ENCODE measurements at regions not wholly inside any gene's neighbourhood (a gene's known extent, or its start where the extent isn't known, plus 50 kb on each side); places are given as distances from the start of the nearest gene placed in this dataset.

GRCh38 chr3:8246070-8246469, 255.6 kb upstream of the LMCD1 start:
- DNase-seq (ENCODE audit: low spot score): no peak
- peaks cover 13% of the 10 kb centered on the region for H3K9me3 ChIP-seq (ENCODE audit: low read depth, low read length, poor library complexity, severe bottlenecking)
- H3K36me3 ChIP-seq (ENCODE audit: insufficient read depth, low read length, poor library complexity, severe bottlenecking): no peaks in the 10 kb centered on the region
- no peak overlapping the region for H3K4me3 ChIP-seq (ENCODE audit: low read depth, low read length, poor library complexity, severe bottlenecking)
- POLR2A ChIA-PET (ENCODE audit: low non-redundant PET): no interaction called here
- no peaks in the 10 kb centered on the region for H3K4me1 ChIP-seq (ENCODE audit: insufficient read depth, low read length, poor library complexity, severe bottlenecking)
- BruUV-seq (replicated peaks): no TSS peak
- no peak overlapping the region for H3K27ac ChIP-seq (ENCODE audit: low read depth, low read length, poor library complexity, severe bottlenecking)
- TF ChIP-seq EZH2 (IDR thresholded peaks at IDR 0.05; ENCODE audit: borderline replicate concordance, low read depth, low read length, poor library complexity, severe bottlenecking): no peak
- no peak for TF ChIP-seq CTCF (conservative IDR thresholded peaks at IDR 0.05; ENCODE audit: low read depth, low read length)
- CTCF ChIA-PET: no interaction called here
- H3K27me3 ChIP-seq (replicated peaks; ENCODE audit: insufficient read depth, low read depth, low read length, poor library complexity): no peaks in the 10 kb centered on the region
- intact Hi-C loops (cut with micrococcal nuclease; ENCODE audit: unreplicated experiment): no loop called here

- no TSS peak for BruUV-seq (replicated peaks)
- Histone ChIP-seq H3K36me3 (ENCODE audit: insufficient read depth, low read length, poor library complexity, severe bottlenecking) (no peaks in the 10 kb centered on the region), H3K27me3 (replicated peaks; ENCODE audit: insufficient read depth, low read depth, low read length, poor library complexity) (no peaks in the 10 kb centered on the region), H3K4me1 (ENCODE audit: insufficient read depth, low read length, poor library complexity, severe bottlenecking) (peaks cover 44% of the 10 kb centered on the region), H3K4me3 (ENCODE audit: low read depth, low read length, poor library complexity, severe bottlenecking) (no peak overlapping the region), H3K27ac (ENCODE audit: low read depth, low read length, poor library complexity, severe bottlenecking) (no peak overlapping the region), H3K9me3 (ENCODE audit: low read depth, low read length, poor library complexity, severe bottlenecking) (peaks cover 10% of the 10 kb centered on the region)
- ChIA-PET CTCF (interaction anchor here (1.0 kb wide), 1 partner anchor 13 kb away, joined by 4 read pairs; no protein-coding TSS in a partner anchor), POLR2A (ENCODE audit: low non-redundant PET) (no interaction called here)
- intact Hi-C loops (cut with micrococcal nuclease; ENCODE audit: unreplicated experiment): no loop called here
- no peak for TF ChIP-seq CTCF (conservative IDR thresholded peaks at IDR 0.05; ENCODE audit: low read depth, low read length)
- no peak for TF ChIP-seq EZH2 (IDR thresholded peaks at IDR 0.05; ENCODE audit: borderline replicate concordance, low read depth, low read length, poor library complexity, severe bottlenecking)
- no peak for DNase-seq (ENCODE audit: low spot score)
Measured at GRCh38 chr3:8253201-8253600, 248.4 kb upstream of the LMCD1 start.

- no TSS peak for BruUV-seq (replicated peaks)
- Histone ChIP-seq H3K36me3 (ENCODE audit: insufficient read depth, low read length, poor library complexity, severe bottlenecking) (no peaks in the 10 kb centered on the region), H3K9me3 (ENCODE audit: low read depth, low read length, poor library complexity, severe bottlenecking) (peaks cover 10% of the 10 kb centered on the region), H3K4me1 (ENCODE audit: insufficient read depth, low read length, poor library complexity, severe bottlenecking) (peaks cover 53% of the 10 kb centered on the region), H3K4me3 (ENCODE audit: low read depth, low read length, poor library complexity, severe bottlenecking) (no peak overlapping the region), H3K27ac (ENCODE audit: low read depth, low read length, poor library complexity, severe bottlenecking) (peak overlapping the region; percentile 96), H3K27me3 (replicated peaks; ENCODE audit: insufficient read depth, low read depth, low read length, poor library complexity) (no peaks in the 10 kb centered on the region)
- CTCF ChIA-PET: no interaction called here
- intact Hi-C loops (cut with micrococcal nuclease; ENCODE audit: unreplicated experiment): no loop called here
- no peak for TF ChIP-seq CTCF (conservative IDR thresholded peaks at IDR 0.05; ENCODE audit: low read depth, low read length)
- no peak for TF ChIP-seq EZH2 (IDR thresholded peaks at IDR 0.05; ENCODE audit: borderline replicate concordance, low read depth, low read length, poor library complexity, severe bottlenecking)
- DNase-seq (ENCODE audit: low spot score): no peak
- POLR2A ChIA-PET (ENCODE audit: low non-redundant PET): no interaction called here
Measured at GRCh38 chr3:8254489-8254888, 247.1 kb upstream of the LMCD1 start.

Measured in A673 (cell line).